Ovary (tissue), 7 donors: ENCODE measurements at regions not wholly inside any gene's neighbourhood (a gene's known extent, or its start where the extent isn't known, plus 50 kb on each side); places are given as distances from the start of the nearest gene placed in this dataset.
A peak's percentile ranks its signal among the peaks of the same experiment; 100 is the strongest.

Experiments
- DNase-seq, 5 donors: peaks; one replicate each; pipeline ENCODE4 v3.0.0-alpha.2; 2019 to 2020
- H3K27ac ChIP-seq, 2 donors: fragments of 200-600 bp; one replicate each; pipeline versions ENCODE4 v1.5.1 to v1.8.0; 2019 to 2022
- H3K27me3 ChIP-seq: fragments of 200-600 bp; one replicate; pipeline ENCODE4 v1.8.0; 2022
- H3K36me3 ChIP-seq: fragments of 200-600 bp; sonication (generic); one replicate; pipeline ENCODE4 v1.5.1; 2019
- H3K4me1 ChIP-seq: one replicate; pipeline ENCODE4 v1.8.1; 2013; ENCODE audit warnings: mild to moderate bottlenecking, moderate library complexity; ENCODE audit not compliant: insufficient read depth
- H3K4me3 ChIP-seq: fragments of 200-600 bp; sonication (generic); one replicate; pipeline ENCODE4 v1.5.1; 2017
- H3K9me3 ChIP-seq, 2 donors: fragments of 200-600 bp in 1 of 2; sonication (generic) in 1 of 2; one replicate each; pipeline versions ENCODE4 v1.5.1 to v1.8.1; 2013 to 2019; ENCODE audit warnings: mild to moderate bottlenecking in 1 of 2, moderate library complexity in 1 of 2
- CTCF ChIP-seq, 3 donors: fragments of 450-650 bp in 2 of 3; fragments of 200-600 bp in 1 of 3; IDR thresholded peaks; one replicate each; pipeline versions ENCODE4 v1.5.1 to v1.8.0; 2016 to 2022; ENCODE audit warnings: antibody characterized with exemption in 3 of 3, mild to moderate bottlenecking in 1 of 3
- EP300 ChIP-seq: sonication (generic); formaldehyde crosslinking; IDR thresholded peaks from one replicate; pipeline ENCODE4 v1.6.1; 2017; ENCODE audit warnings: antibody characterized with exemption
- POLR2A ChIP-seq: fragments of 450-650 bp; IDR thresholded peaks from one replicate; pipeline ENCODE4 v1.6.1; 2017; ENCODE audit warnings: antibody characterized with exemption, mild to moderate bottlenecking, moderate library complexity
- WGBS, 3 donors: extraction: QIAGEN DNeasy Blood & Tissue Kit in 1 of 3; methylation state at CpG; one replicate each; pipeline versions ENCODE4 v1.1.5 to v1.1.7; 2013 to 2017; 5-methylcytosine and 5-hydroxymethylcytosine counted together
- intact Hi-C, 4 donors: fragments of 100-400 bp; cut with DNase I; formaldehyde crosslinking; loops; one replicate each; pipeline versions ENCODE4 v1.11.0 to v1.15.1; 2022 to 2023
- donor health status: DM: no; HTN: no; CAD: no; lungs with moderate emphysema.
- donor health status: DM: no; HTN: no; CAD: no.
- donor health status: Bipolar disorder and iron deficiency.
- donor health status: DM: no; HTN: no; CAD: no.
- donor health status: DM: yes; HTN: yes; CAD: no.

- Histone ChIP-seq H3K36me3 (no peaks in the 10 kb centered on the region), H3K4me1 (no peaks in the 10 kb centered on the region), H3K4me3 (no peak overlapping the region), H3K27ac (no peak overlapping the region), H3K9me3 (no peaks in the 10 kb centered on the region), H3K27me3 (no peaks in the 10 kb centered on the region)
- 91 to 97% (median 92%) methylated on average over 1 of the region's 1 CpG for WGBS, 3 donors
- TF ChIP-seq EP300, result no peak
- no peak for TF ChIP-seq POLR2A
- TF ChIP-seq CTCF (IDR thresholded peaks at IDR 0.05), result no peak
- peak in 1 of 5 donors; percentile 26 for DNase-seq
- intact Hi-C loops, result no loop called here
Observed at GRCh38 chr13:34349091-34349722, 531.3 kb downstream of the RFC3 start.

GRCh38 chr13:34350671-34351070, 532.7 kb downstream of the RFC3 start:
- intact Hi-C loops, result no loop called here
- no peak overlapping the region for H3K27ac ChIP-seq
- H3K36me3 ChIP-seq, result no peaks in the 10 kb centered on the region
- no peaks in the 10 kb centered on the region for H3K9me3 ChIP-seq
- DNase-seq, result no peak
- TF ChIP-seq EP300 (no peak), CTCF (IDR thresholded peaks at IDR 0.05) (no peak), POLR2A (no peak)
- no peaks in the 10 kb centered on the region for H3K27me3 ChIP-seq
- 95 to 100% (median 97%) methylated on average over 3 of the region's 3 CpGs for WGBS, 3 donors
- no peaks in the 10 kb centered on the region for H3K4me1 ChIP-seq
- no peak overlapping the region for H3K4me3 ChIP-seq

GRCh38 chr13:34351134-34351533, 533.2 kb downstream of the RFC3 start:
- no peak overlapping the region for H3K4me3 ChIP-seq
- intact Hi-C loops, result no loop called here
- H3K27ac ChIP-seq, result no peak overlapping the region
- no peaks in the 10 kb centered on the region for H3K27me3 ChIP-seq
- no peaks in the 10 kb centered on the region for H3K9me3 ChIP-seq
- no peak for DNase-seq
- 93 to 97% (median 94%) methylated on average over 3 of the region's 3 CpGs for WGBS, 3 donors
- no peaks in the 10 kb centered on the region for H3K36me3 ChIP-seq
- no peaks in the 10 kb centered on the region for H3K4me1 ChIP-seq
- TF ChIP-seq POLR2A, result no peak
- TF ChIP-seq CTCF (IDR thresholded peaks at IDR 0.05), result no peak
- no peak for TF ChIP-seq EP300

GRCh38 chr13:34352958-34353357, 535.0 kb downstream of the RFC3 start:
- Histone ChIP-seq H3K4me1 (no peaks in the 10 kb centered on the region), H3K27ac (no peak overlapping the region), H3K27me3 (no peaks in the 10 kb centered on the region), H3K9me3 (no peaks in the 10 kb centered on the region), H3K4me3 (no peak overlapping the region), H3K36me3 (no peaks in the 10 kb centered on the region)
- intact Hi-C loops, result no loop called here
- 79 to 89% (median 81%) methylated on average over 4 of the region's 4 CpGs for WGBS, 3 donors
- no peak for TF ChIP-seq CTCF (IDR thresholded peaks at IDR 0.05)
- no peak for DNase-seq
